ENCODE measurements at regions not wholly inside any gene's neighbourhood (a gene's known extent, or its start where the extent isn't known, plus 50 kb on each side); places are given as distances from the start of the nearest gene placed in this dataset.

GRCh38 chr2:149861034-149861433 lies 273.5 kb upstream of the MMADHC start:
- no peak for TF ChIP-seq CTCF (IDR thresholded peaks at IDR 0.05; ENCODE audit: extremely low read depth, low read depth, low read length)
- Histone ChIP-seq H3K79me2 (ENCODE audit: insufficient read depth, low read length) (no peaks in the 10 kb centered on the region), H3K36me3 (ENCODE audit: insufficient read depth, low read length) (no peaks in the 10 kb centered on the region), H3K27ac (ENCODE audit: low read depth, low read length) (peak overlapping the region; percentile 38), H4K20me1 (ENCODE audit: insufficient read depth, low read length) (no peaks in the 10 kb centered on the region), H3K4me2 (ENCODE audit: insufficient read depth, low read length) (no peak overlapping the region), H2AFZ (ENCODE audit: low read length) (no peak overlapping the region), H3K27me3 (ENCODE audit: insufficient read depth, low read length) (no peaks in the 10 kb centered on the region), H3K4me1 (ENCODE audit: insufficient read depth, low read length) (peaks cover 35% of the 10 kb centered on the region), H3K4me3 (ENCODE audit: insufficient read depth, low read length) (no peak overlapping the region), H3K9me3 (ENCODE audit: low read depth, low read length) (no peaks in the 10 kb centered on the region)
- no peak for DNase-seq (ENCODE audit: insufficient read length, low spot score, missing footprints)

- no peaks in the 10 kb centered on the region for H3K27me3 ChIP-seq (ENCODE audit: insufficient read depth, low read length)
- no peak overlapping the region for H3K4me3 ChIP-seq (ENCODE audit: insufficient read depth, low read length)
- no peak for TF ChIP-seq CTCF (IDR thresholded peaks at IDR 0.05; ENCODE audit: extremely low read depth, low read depth, low read length)
- no peaks in the 10 kb centered on the region for H3K36me3 ChIP-seq (ENCODE audit: insufficient read depth, low read length)
- peaks cover 35% of the 10 kb centered on the region for H3K4me1 ChIP-seq (ENCODE audit: insufficient read depth, low read length)
- no peak overlapping the region for H3K4me2 ChIP-seq (ENCODE audit: insufficient read depth, low read length)
- H4K20me1 ChIP-seq (ENCODE audit: insufficient read depth, low read length), result no peaks in the 10 kb centered on the region
- H3K9me3 ChIP-seq (ENCODE audit: low read depth, low read length), result no peaks in the 10 kb centered on the region
- H3K79me2 ChIP-seq (ENCODE audit: insufficient read depth, low read length), result no peaks in the 10 kb centered on the region
- peak overlapping the region; percentile 73 for H3K27ac ChIP-seq (ENCODE audit: low read depth, low read length)
- no peak overlapping the region for H2AFZ ChIP-seq (ENCODE audit: low read length)
- DNase-seq (ENCODE audit: insufficient read length, low spot score, missing footprints), result peak; percentile 41
Measured at GRCh38 chr2:149860276-149860921, 272.8 kb upstream of the MMADHC start.

- Histone ChIP-seq H3K4me2 (ENCODE audit: insufficient read depth, low read length) (peak overlapping the region; percentile 10), H3K79me2 (ENCODE audit: insufficient read depth, low read length) (no peaks in the 10 kb centered on the region), H3K36me3 (ENCODE audit: insufficient read depth, low read length) (no peaks in the 10 kb centered on the region), H2AFZ (ENCODE audit: low read length) (no peak overlapping the region), H3K4me3 (ENCODE audit: insufficient read depth, low read length) (no peak overlapping the region), H3K27me3 (ENCODE audit: insufficient read depth, low read length) (no peaks in the 10 kb centered on the region), H4K20me1 (ENCODE audit: insufficient read depth, low read length) (no peaks in the 10 kb centered on the region), H3K4me1 (ENCODE audit: insufficient read depth, low read length) (peaks cover 35% of the 10 kb centered on the region), H3K9me3 (ENCODE audit: low read depth, low read length) (no peaks in the 10 kb centered on the region), H3K27ac (ENCODE audit: low read depth, low read length) (peak overlapping the region; percentile 34)
- DNase-seq (ENCODE audit: insufficient read length, low spot score, missing footprints), result no peak
- no peak for TF ChIP-seq CTCF (IDR thresholded peaks at IDR 0.05; ENCODE audit: extremely low read depth, low read depth, low read length)
Measured at GRCh38 chr2:149858901-149859634, 271.5 kb upstream of the MMADHC start.

- H2AFZ ChIP-seq (ENCODE audit: low read length), result no peak overlapping the region
- H3K27ac ChIP-seq (ENCODE audit: low read depth, low read length), result no peak overlapping the region
Measured at GRCh38 chr2:149858216-149858615, 270.6 kb upstream of the MMADHC start.

More at GRCh38 chr2:149858216-149858615, 270.6 kb upstream of the MMADHC start:
- H4K20me1 ChIP-seq (ENCODE audit: insufficient read depth, low read length), result no peaks in the 10 kb centered on the region
- H3K9me3 ChIP-seq (ENCODE audit: low read depth, low read length), result no peaks in the 10 kb centered on the region
- no peaks in the 10 kb centered on the region for H3K36me3 ChIP-seq (ENCODE audit: insufficient read depth, low read length)
- no peaks in the 10 kb centered on the region for H3K27me3 ChIP-seq (ENCODE audit: insufficient read depth, low read length)
- DNase-seq (ENCODE audit: insufficient read length, low spot score, missing footprints), result no peak
- no peak overlapping the region for H3K4me3 ChIP-seq (ENCODE audit: insufficient read depth, low read length)
- H3K4me2 ChIP-seq (ENCODE audit: insufficient read depth, low read length), result no peak overlapping the region
- no peaks in the 10 kb centered on the region for H3K79me2 ChIP-seq (ENCODE audit: insufficient read depth, low read length)
- TF ChIP-seq CTCF (IDR thresholded peaks at IDR 0.05; ENCODE audit: extremely low read depth, low read depth, low read length), result no peak
- H3K4me1 ChIP-seq (ENCODE audit: insufficient read depth, low read length), result peaks cover 35% of the 10 kb centered on the region

Measured in osteoblast (primary cell).